ENCODE measurements at regions not wholly inside any gene's neighbourhood (a gene's known extent, or its start where the extent isn't known, plus 50 kb on each side); places are given as distances from the start of the nearest gene placed in this dataset.
"Not testable (repeated sequence)": the region's sequence is repeated elsewhere in the genome, so short reads cannot be mapped to it uniquely, and the experiment has no call there.

GRCh38 chr5:40431734-40432133, 248.0 kb upstream of the PTGER4 start:
- Histone ChIP-seq H3K36me3 (no peaks in the 10 kb centered on the region), H3K4me1 (peaks cover 0 to 10% of the 10 kb centered on the region in 2 donors), H3K27ac (no peak overlapping the region), H3K9me3 (no peaks in the 10 kb centered on the region), H3K27me3 (no peaks in the 10 kb centered on the region), H3K4me3 (no peak overlapping the region)
- DNase-seq (ENCODE audit: low spot score), result no peak
- no peak for TF ChIP-seq CTCF (IDR thresholded peaks at IDR 0.05)

- Histone ChIP-seq H3K4me1 (peaks cover 0 to 10% of the 10 kb centered on the region in 2 donors), H3K27me3 (no peaks in the 10 kb centered on the region), H3K36me3 (no peaks in the 10 kb centered on the region), H3K9me3 (no peaks in the 10 kb centered on the region), H3K27ac (no peak overlapping the region), H3K4me3 (no peak overlapping the region)
- no peak for TF ChIP-seq CTCF (IDR thresholded peaks at IDR 0.05)
- no peak for DNase-seq (ENCODE audit: low spot score)
Measured at GRCh38 chr5:40430101-40430710, 249.5 kb upstream of the PTGER4 start.

- Histone ChIP-seq H3K4me1 (peaks cover 0 to 10% of the 10 kb centered on the region in 2 donors), H3K9me3 (no peaks in the 10 kb centered on the region), H3K27me3 (no peaks in the 10 kb centered on the region), H3K4me3 (no peak overlapping the region), H3K27ac (no peak overlapping the region), H3K36me3 (no peaks in the 10 kb centered on the region)
- no peak for TF ChIP-seq CTCF (IDR thresholded peaks at IDR 0.05)
- DNase-seq (ENCODE audit: low spot score), result no peak
Measured at GRCh38 chr5:40429258-40430100, 250.2 kb upstream of the PTGER4 start.

- no peaks in the 10 kb centered on the region for H3K27me3 ChIP-seq
- no peak overlapping the region for H3K4me3 ChIP-seq
- H3K27ac ChIP-seq, result no peak overlapping the region
- peaks cover 0 to 10% of the 10 kb centered on the region in 2 donors for H3K4me1 ChIP-seq
- no peaks in the 10 kb centered on the region for H3K36me3 ChIP-seq
- no peaks in the 10 kb centered on the region for H3K9me3 ChIP-seq
- no peak for DNase-seq (ENCODE audit: low spot score)
- TF ChIP-seq CTCF (IDR thresholded peaks at IDR 0.05), result no peak
Measured at GRCh38 chr5:40428815-40429214, 250.9 kb upstream of the PTGER4 start.

- Histone ChIP-seq H3K4me1 (peaks cover 0 to 10% of the 10 kb centered on the region in 2 donors), H3K27ac (no peak overlapping the region), H3K9me3 (peaks cover 0 to 5% of the 10 kb centered on the region in 2 donors), H3K27me3 (no peaks in the 10 kb centered on the region), H3K36me3 (no peaks in the 10 kb centered on the region), H3K4me3 (no peak overlapping the region)
- no peak for TF ChIP-seq CTCF (IDR thresholded peaks at IDR 0.05)
- DNase-seq (ENCODE audit: low spot score), result peak; percentile 74
Measured at GRCh38 chr5:40428126-40428525, 251.6 kb upstream of the PTGER4 start.

- H3K4me3 ChIP-seq; H3K27ac ChIP-seq; H3K4me1 ChIP-seq; H3K9me3 ChIP-seq; H3K27me3 ChIP-seq; DNase-seq (ENCODE audit: low spot score); H3K36me3 ChIP-seq: not testable (repeated sequence)
Measured at GRCh38 chr5:40417046-40417810, 262.5 kb upstream of the PTGER4 start.

Measured in right atrium auricular region (tissue), 2 donors.